Naive thymus-derived CD8-positive, alpha-beta T cell (primary cell): ENCODE measurements at regions not wholly inside any gene's neighbourhood (a gene's known extent, or its start where the extent isn't known, plus 50 kb on each side); places are given as distances from the start of the nearest gene placed in this dataset.
A peak's percentile ranks its signal among the peaks of the same experiment; 100 is the strongest.
"Not testable (repeated sequence)": the region's sequence is repeated elsewhere in the genome, so short reads cannot be mapped to it uniquely, and the experiment has no call there.

Source experiments
- ATAC-seq, 2 donors: fragments of 150-1000 bp; cut with Tn5 transposase in 1 of 2; sonication (Bioruptor Pico), chemical (Tn5 transposase) in 1 of 2; 1 replicate in 1 of 2; 2 replicates in 1 of 2; pipeline ENCODE4 v1.10.0; 2021; ENCODE audit warnings: mild to moderate bottlenecking in 2 of 2, moderate library complexity in 2 of 2
- POLR2A ChIA-PET: fragments of 350-600 bp; sonication (Branson Sonifier 250); formaldehyde crosslinking; loops from one replicate; lab custom pipeline; 2021; ENCODE audit warnings: antibody characterized with exemption; lab: Charles Lee
- DNase-seq, 10 donors: peaks; one replicate each; pipeline versions ENCODE4 v3.0.0 to v3.0.0-alpha.2; 2020 to 2022
- H3K27ac Mint-ChIP-seq, 10 donors: one replicate each; pipeline ENCODE4 v1.8.0; 2020 to 2022; ENCODE audit warnings: mild to moderate bottlenecking in 10 of 10, mixed read lengths in 10 of 10, moderate library complexity in 4 of 10, inconsistent platforms in 1 of 10
- H3K27me3 Mint-ChIP-seq, 5 donors: one replicate each; pipeline ENCODE4 v1.8.0; 2021 to 2022; ENCODE audit warnings: mixed read lengths in 5 of 5
- H3K36me3 Mint-ChIP-seq, 3 donors: one replicate each; pipeline ENCODE4 v1.8.0; 2020 to 2022; ENCODE audit warnings: mixed read lengths in 3 of 3, mild to moderate bottlenecking in 2 of 3, inconsistent platforms in 1 of 3
- H3K4me1 Mint-ChIP-seq, 4 donors: one replicate each; pipeline ENCODE4 v1.8.0; 2021 to 2022; ENCODE audit warnings: mixed read lengths in 4 of 4
- H3K4me3 Mint-ChIP-seq, 10 donors: one replicate each; pipeline ENCODE4 v1.8.0; 2020 to 2022; ENCODE audit warnings: mild to moderate bottlenecking in 10 of 10, mixed read lengths in 10 of 10, moderate library complexity in 6 of 10, inconsistent platforms in 1 of 10
- H3K9me3 Mint-ChIP-seq, 9 donors: one replicate each; pipeline ENCODE4 v1.8.0; 2020 to 2022; ENCODE audit warnings: mixed read lengths in 9 of 9, mild to moderate bottlenecking in 3 of 9, inconsistent platforms in 1 of 9, moderate library complexity in 1 of 9

DNA sequence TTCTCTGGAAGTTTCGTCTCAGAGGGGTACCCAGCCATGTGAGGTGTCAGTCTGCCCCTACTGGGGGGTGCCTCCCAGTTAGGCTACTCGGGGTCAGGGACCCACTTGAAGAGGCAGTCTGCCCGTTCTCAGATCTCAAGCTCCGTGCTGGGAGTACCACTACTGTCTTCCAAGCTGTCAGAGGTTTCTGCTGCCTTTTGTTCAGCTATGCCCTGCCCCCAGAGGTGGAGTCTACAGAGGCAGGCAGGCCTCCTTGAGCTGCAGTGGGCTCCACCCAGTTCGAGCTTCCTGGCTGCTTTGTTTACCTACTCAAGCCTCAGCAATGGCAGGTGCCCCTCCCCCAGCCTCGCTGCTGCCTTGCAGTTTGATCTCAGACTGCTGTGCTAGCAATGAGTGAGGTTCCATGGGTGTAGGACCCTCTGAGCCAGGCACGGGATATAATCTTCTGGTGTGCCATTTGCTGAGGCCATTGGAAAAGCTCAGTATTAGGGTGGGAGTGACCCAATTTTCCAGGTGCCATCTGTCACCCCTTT is 71.0 kb upstream of the SH3GLB1 start:
- H3K4me3 Mint-ChIP-seq, H3K27ac Mint-ChIP-seq, H3K4me1 Mint-ChIP-seq, DNase-seq, ATAC-seq, POLR2A ChIA-PET: not testable (repeated sequence)
- Mint-ChIP-seq H3K36me3 (peaks cover 0 to 21% (median 0%) of the 10 kb centered on the region in 3 donors), H3K27me3 (peaks cover 0 to 23% (median 8%) of the 10 kb centered on the region in 5 donors), H3K9me3 (peaks cover 4 to 46% (median 25%) of the 10 kb centered on the region in 9 donors)

GRCh38 chr1:86633921-86634320 is 70.5 kb upstream of the SH3GLB1 start:
- Mint-ChIP-seq H3K4me1 (no peaks in the 10 kb centered on the region), H3K27ac (no peak overlapping the region), H3K27me3 (peaks cover 0 to 28% (median 8%) of the 10 kb centered on the region in 5 donors), H3K9me3 (peaks cover 2 to 41% (median 23%) of the 10 kb centered on the region in 9 donors), H3K4me3 (no peak overlapping the region), H3K36me3 (peaks cover 0 to 21% (median 0%) of the 10 kb centered on the region in 3 donors)
- DNase-seq: no peak
- POLR2A ChIA-PET: no interaction called here
- no peak for ATAC-seq

DNA sequence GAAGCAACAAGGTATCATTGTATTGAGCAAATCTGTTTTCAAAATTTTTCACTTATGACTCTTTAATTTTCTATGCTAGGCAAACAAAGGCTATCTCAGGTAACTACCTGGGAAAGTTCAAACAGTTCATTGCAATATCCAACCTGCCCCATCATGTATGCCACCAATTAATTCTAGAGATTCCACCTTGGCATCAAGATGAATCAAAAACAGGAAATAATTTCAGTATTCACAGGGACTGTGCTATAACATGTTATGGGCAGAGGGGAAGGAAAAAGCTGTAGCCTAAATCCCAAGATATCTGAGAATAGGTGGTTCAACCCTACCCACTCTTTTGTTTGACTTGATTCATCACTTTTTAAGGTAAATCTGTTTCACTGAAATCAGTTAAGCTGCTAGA is 67.5 kb upstream of the SH3GLB1 start:
- Mint-ChIP-seq H3K9me3 (peaks cover 0 to 16% (median 7%) of the 10 kb centered on the region in 9 donors), H3K4me1 (no peaks in the 10 kb centered on the region), H3K27me3 (peaks cover 0 to 22% (median 4%) of the 10 kb centered on the region in 5 donors), H3K36me3 (peaks cover 0 to 9% (median 0%) of the 10 kb centered on the region in 3 donors), H3K27ac (no peak overlapping the region), H3K4me3 (no peak overlapping the region)
- POLR2A ChIA-PET: no interaction called here
- no peak for DNase-seq
- no peak for ATAC-seq

DNA sequence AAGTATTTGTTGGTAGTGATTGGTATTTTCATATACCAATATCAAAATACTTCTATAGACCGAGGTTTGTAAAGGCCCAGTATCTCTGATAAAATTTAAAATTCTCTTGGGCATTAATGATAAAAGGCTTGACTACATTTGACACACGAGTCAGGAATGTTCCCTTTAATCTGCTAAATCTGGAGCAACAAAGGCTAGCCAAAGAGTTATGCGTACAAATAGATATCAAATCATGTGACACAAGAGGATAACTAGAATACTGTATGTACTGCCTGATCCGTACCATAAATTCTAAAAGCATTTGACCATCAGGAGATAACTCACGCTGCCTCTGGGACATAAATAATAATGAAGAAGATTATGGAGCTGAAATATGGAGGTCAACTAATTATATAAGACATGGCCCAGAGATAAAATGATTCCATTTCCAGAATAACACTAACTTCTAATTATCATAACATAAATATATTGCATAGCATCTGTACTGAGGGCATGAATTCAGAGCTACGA is 64.2 kb upstream of the SH3GLB1 start:
- ATAC-seq (no peak), DNase-seq (no peak)
- Mint-ChIP-seq H3K4me1 (no peaks in the 10 kb centered on the region), H3K4me3 (no peak overlapping the region), H3K9me3 (peaks cover 0 to under 1% (median 0%) of the 10 kb centered on the region in 9 donors), H3K27ac (no peak overlapping the region), H3K36me3 (no peaks in the 10 kb centered on the region), H3K27me3 (peaks cover 0 to 13% (median 0%) of the 10 kb centered on the region in 5 donors)
- POLR2A ChIA-PET: no interaction called here

- no peaks in the 10 kb centered on the region for H3K4me1 Mint-ChIP-seq
- POLR2A ChIA-PET: no interaction called here
- peaks cover 0 to 13% (median 0%) of the 10 kb centered on the region in 5 donors for H3K27me3 Mint-ChIP-seq
- H3K9me3 Mint-ChIP-seq: no peaks in the 10 kb centered on the region
- H3K27ac Mint-ChIP-seq: peak overlapping the region in 1 of 10 donors; percentile 15
- no peaks in the 10 kb centered on the region for H3K36me3 Mint-ChIP-seq
- DNase-seq (no peak), ATAC-seq (no peak)
- no peak overlapping the region for H3K4me3 Mint-ChIP-seq
Observed at GRCh38 chr1:86641318-86641717, 63.1 kb upstream of the SH3GLB1 start.

GRCh38 chr1:86644655-86645054 is 59.7 kb upstream of the SH3GLB1 start:
- H3K4me3 Mint-ChIP-seq: not testable (repeated sequence)

DNA sequence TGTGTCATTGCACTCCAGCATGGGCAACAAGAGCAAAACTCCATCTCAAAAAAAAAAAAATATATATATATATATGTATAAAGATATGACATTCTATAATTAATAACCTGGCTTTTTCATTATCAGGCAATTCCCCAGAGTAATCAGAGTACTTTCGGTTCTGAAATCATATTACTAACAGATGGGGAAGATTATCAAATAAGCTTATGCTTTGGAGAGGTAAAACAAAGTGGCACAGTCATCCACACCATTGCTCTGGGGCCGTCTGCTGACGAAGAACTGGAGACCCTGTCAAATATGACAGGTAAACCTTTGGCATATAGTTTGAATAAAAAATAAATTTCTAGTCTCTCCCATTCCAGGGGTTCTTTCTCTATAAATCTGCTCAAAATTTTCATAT is 58.5 kb upstream of the SH3GLB1 start:
- Mint-ChIP-seq H3K27me3 (no peaks in the 10 kb centered on the region), H3K36me3 (no peaks in the 10 kb centered on the region), H3K9me3 (no peaks in the 10 kb centered on the region), H3K27ac (no peak overlapping the region), H3K4me1 (no peaks in the 10 kb centered on the region), H3K4me3 (no peak overlapping the region)
- no peak for DNase-seq
- POLR2A ChIA-PET: no interaction called here
- ATAC-seq: no peak

More at GRCh38 chr1:86644655-86645054, 59.7 kb upstream of the SH3GLB1 start:
- H3K4me1 Mint-ChIP-seq, ATAC-seq, H3K36me3 Mint-ChIP-seq, POLR2A ChIA-PET, DNase-seq, H3K9me3 Mint-ChIP-seq, H3K27me3 Mint-ChIP-seq, H3K27ac Mint-ChIP-seq: not testable (repeated sequence)

DNA sequence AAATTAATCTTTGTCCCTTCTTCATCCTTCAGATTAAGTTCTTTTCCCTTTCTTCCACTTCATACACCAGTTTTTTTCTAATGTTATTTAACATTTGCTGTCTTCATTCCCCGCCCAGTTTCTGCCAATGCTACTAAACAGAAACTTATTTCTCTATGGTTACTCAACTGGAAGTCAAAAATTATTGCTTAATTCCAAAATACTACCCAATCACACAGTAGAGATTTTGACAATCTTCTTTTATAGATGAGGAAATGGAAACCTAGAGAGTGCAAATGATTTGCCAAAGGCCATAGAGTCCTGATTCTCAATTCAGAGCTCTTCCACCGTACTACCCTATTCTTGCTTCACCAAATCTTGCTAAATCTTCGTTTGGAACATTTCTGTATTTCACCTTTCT is 58.1 kb upstream of the SH3GLB1 start:
- H3K36me3 Mint-ChIP-seq: no peaks in the 10 kb centered on the region
- POLR2A ChIA-PET: no interaction called here
- no peak overlapping the region for H3K4me3 Mint-ChIP-seq

DNA sequence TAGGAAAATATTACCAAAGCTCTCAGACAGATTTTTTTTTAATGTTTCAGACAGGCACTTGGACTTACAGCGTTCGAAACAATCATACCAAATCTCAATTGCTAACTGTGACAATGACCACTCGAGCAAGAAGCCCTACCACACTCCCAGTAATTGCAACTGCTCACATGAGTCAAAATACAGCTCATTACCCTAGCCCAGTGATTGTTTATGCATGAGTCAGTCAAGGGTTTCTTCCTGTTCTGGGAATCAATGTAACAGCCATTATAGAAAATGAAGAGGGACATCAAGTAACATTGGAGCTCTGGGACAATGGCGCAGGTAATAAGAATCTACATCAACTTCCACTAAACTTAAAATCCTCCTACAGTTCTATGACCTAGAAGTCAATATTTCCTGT is 56.1 kb upstream of the SH3GLB1 start:
- H3K36me3 Mint-ChIP-seq: no peaks in the 10 kb centered on the region
- H3K27me3 Mint-ChIP-seq: no peaks in the 10 kb centered on the region
- DNase-seq (no peak), ATAC-seq (no peak)
- H3K27ac Mint-ChIP-seq: no peak overlapping the region
- H3K4me1 Mint-ChIP-seq: no peaks in the 10 kb centered on the region
- POLR2A ChIA-PET: no interaction called here
- no peaks in the 10 kb centered on the region for H3K9me3 Mint-ChIP-seq
- no peak overlapping the region for H3K4me3 Mint-ChIP-seq

More for the DNA sequence above, 58.1 kb upstream of the SH3GLB1 start:
- no peaks in the 10 kb centered on the region for H3K27me3 Mint-ChIP-seq
- DNase-seq (no peak), ATAC-seq (no peak)
- H3K4me1 Mint-ChIP-seq: no peaks in the 10 kb centered on the region
- H3K27ac Mint-ChIP-seq: no peak overlapping the region
- no peaks in the 10 kb centered on the region for H3K9me3 Mint-ChIP-seq

DNA sequence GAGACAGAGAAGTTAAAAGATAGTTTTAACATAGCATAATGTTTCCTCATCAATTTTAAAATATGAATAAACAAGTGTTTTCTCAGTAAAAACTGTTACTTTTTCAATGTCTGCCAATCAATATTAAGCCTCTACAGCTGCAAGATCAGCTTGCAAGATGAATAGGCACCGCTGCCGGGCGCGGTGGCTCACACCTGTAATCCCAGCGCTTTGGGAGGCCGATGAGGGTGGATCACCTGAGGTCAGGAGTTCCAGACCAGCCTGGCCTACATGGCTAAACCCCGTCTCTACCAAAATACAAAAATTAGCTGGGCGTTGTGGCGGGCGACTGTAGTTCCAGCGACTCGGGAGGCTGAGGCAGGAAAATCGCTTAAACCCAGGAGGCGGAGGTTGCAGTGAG is 54.8 kb upstream of the SH3GLB1 start:
- Mint-ChIP-seq H3K4me1 (no peaks in the 10 kb centered on the region), H3K27ac (no peak overlapping the region), H3K27me3 (peaks cover 0 to 2% (median 0%) of the 10 kb centered on the region in 5 donors), H3K9me3 (no peaks in the 10 kb centered on the region), H3K36me3 (no peaks in the 10 kb centered on the region), H3K4me3 (no peak overlapping the region)
- ATAC-seq (no peak), DNase-seq (no peak)
- POLR2A ChIA-PET: no interaction called here

- ATAC-seq: no peak
Observed at GRCh38 chr1:86650065-86650464, 54.3 kb upstream of the SH3GLB1 start.

More at GRCh38 chr1:86650065-86650464, 54.3 kb upstream of the SH3GLB1 start:
- POLR2A ChIA-PET: no interaction called here
- no peak overlapping the region for H3K27ac Mint-ChIP-seq
- H3K9me3 Mint-ChIP-seq: no peaks in the 10 kb centered on the region
- no peaks in the 10 kb centered on the region for H3K4me1 Mint-ChIP-seq
- no peak overlapping the region for H3K4me3 Mint-ChIP-seq
- no peaks in the 10 kb centered on the region for H3K36me3 Mint-ChIP-seq
- no peak for DNase-seq
- H3K27me3 Mint-ChIP-seq: peaks cover 0 to 2% (median 0%) of the 10 kb centered on the region in 5 donors
